GM21528 (cell line): ENCODE measurements at regions not wholly inside any gene's neighbourhood (a gene's known extent, or its start where the extent isn't known, plus 50 kb on each side); places are given as distances from the start of the nearest gene placed in this dataset.

ENCODE experiments used
- ATAC-seq: cut with Tn5 transposase; IDR thresholded peaks from one replicate; pipeline ENCODE4 v1.9.1; 2021; ENCODE audit warnings: mild to moderate bottlenecking, moderate library complexity; ENCODE audit not compliant: unreplicated experiment, low FRiP score

DNA sequence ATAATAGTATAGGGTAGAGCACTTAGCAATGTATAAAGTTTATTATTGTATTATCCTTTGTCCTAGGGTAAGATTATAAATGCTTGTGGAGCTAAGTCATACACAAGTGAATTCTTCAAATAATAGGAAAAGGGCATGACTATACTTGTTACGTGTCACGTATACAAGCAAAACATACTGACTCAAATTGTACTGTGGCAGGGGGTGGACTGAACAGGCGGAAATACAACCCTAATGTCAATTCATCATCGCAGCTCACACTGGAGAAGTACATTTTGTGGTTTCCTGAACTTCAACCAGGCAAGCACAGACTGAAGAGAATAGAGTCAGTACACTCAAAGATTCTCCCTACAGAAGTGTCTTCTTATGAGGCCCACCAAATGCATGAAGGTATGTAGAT lies 201.0 kb downstream of the MBD2 start:
- no peak for ATAC-seq

DNA sequence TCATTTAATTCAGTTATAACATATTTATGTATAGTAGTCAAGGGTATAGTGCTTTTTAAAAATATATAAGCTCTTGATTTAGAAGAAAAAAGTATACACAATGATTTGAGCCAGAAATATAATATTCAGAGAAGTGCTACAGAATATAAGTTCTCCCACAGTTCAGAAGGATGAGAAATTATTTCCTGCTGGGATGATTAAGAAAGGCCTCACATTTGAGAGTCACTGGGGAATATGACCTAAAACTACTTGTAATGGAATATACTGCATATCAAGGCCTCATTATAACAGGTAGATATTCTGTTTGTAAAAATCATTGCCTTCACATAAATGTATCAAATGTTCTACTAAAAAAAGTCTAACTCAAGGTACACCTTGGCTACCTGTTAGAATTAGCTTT lies 203.5 kb downstream of the MBD2 start:
- no peak for ATAC-seq

DNA sequence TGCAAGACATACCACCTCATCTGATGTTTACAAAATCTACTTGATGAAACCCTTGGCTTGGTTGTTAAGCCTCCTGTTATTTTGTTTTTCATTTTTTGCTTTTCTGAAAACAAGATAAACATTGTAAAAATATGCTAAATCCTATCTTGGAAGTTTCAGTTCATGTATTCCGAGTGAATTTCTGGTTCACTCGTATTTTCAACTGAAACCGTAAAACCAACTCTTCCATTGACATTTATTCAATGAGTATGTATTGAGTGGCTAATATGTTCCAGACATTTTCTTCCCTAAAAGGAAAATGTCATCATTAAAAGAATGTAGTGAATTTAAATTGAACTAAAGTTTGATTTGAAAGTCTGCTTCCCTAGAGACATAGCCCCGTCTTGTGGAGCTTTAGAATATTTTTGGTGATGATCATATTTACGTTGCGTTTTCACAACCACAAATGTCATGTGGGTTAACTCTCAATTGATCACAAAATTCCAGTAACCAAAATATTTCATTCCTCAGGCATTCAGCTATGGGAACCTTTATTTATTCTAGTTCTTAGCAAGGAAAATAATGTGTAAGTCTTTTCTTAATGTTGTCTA lies 204.2 kb downstream of the MBD2 start:
- ATAC-seq: no peak

DNA sequence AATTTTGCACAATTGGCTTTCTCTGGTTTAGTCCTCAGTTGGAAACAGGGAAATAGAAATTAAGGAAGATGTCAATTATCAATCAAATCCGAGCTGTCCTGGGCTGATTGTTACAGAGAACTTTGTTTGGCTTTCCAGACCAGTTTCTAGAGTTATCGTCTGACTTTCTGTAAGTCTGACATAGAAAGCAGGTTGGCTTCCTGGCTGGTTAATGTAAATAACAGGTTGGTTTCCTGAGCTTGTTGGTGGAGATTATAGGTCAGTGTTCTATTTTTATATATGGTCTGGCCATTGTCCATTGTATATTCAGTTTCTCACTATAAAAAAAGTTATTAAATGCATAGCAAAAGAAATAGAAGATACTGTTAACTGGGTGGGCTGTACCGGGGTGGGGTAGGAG lies 204.8 kb downstream of the MBD2 start:
- no peak for ATAC-seq

DNA sequence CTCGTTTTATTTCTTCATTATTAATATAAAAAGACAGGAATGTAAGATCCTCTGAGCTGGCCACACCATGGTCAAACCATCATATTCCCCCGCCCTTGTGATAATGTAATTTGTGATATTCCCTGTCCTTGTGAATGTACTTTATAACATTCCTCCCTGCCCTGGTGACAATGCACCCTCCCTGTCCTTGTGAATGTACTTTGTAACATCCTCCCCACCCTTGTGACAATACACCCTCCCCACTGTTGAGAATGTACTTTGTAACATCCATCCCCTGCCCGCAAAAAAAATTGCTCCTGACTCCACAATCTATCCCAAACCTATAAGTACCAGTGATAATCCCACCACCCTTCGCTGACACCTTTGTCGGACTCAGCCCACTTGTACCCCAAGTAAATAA lies 211.0 kb downstream of the MBD2 start:
- ATAC-seq: no peak

DNA sequence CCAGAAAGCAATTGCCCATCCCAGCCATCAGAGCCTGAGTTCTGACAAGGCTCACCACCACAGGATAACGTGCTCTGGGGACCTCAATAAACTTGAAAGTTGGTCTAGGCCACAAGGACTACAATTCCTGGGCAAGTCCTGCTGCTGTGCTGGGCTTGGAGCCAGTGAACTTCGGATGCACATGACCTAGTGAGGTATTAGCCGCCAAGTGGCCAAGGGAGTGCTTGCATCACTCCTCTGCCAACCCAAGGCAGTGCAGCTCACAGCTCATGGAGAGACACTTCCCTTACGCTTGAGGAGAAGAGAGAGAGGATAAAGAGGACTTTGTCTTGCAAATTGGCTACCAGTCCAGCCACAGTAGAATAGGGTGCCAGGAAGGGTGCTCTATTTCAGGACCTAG lies 219.6 kb downstream of the MBD2 start:
- ATAC-seq: no peak

DNA sequence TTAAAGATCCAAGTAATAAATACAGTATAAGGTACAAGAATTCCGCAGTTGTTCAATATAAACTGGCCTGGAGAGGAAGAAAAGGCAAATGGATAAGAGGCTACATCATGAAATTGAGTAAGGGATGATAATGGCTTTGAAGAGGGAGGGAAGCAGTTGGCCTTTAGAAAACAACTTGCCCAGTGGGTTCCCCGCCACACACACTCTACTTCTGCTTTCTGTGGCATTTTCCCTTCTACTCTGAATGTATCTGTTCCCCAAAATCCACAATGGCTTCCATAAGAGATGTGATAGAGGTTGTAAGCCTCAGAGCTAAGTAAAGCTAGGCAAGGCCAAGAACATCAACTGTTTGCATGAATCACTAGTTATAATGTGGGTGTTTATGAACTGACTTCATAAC lies 221.3 kb downstream of the MBD2 start:
- ATAC-seq: no peak

DNA sequence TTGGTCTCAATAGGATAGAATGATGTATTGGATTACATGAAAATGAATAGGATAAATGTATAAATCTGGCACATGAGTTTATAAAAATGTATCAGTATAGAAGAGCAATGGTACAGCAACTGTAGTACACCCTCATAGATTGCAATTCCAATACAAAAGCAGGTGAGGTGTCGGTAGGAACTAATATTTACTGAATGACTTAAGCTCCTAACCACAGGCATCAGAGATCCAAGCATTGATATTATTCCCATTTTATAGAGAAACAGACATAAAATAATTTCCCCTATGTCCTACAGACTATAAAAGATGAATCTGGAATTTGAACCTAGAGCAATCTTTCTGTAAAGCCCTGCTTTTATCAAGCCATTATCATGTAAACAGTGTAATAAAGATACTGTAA lies 227.4 kb downstream of the MBD2 start:
- no peak for ATAC-seq

DNA sequence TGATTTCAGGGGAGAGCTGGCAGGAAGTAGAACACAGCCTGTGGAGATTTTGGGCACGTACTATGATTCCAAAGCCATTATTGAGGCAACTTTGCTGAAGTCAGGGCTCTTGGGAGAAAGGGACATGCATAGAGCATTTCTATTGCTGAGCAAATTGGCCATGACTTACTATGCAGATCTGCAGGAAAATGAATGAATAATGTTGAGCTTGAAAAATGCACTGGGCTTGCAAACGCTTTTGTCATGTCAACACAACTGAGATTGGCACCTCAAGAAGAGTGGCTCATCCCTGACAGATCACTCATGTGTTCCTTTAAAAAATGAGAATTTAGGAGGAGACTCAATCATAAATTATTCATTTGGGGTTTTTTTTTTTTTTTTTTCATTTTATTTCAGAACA lies 230.5 kb downstream of the MBD2 start:
- no peak for ATAC-seq

DNA sequence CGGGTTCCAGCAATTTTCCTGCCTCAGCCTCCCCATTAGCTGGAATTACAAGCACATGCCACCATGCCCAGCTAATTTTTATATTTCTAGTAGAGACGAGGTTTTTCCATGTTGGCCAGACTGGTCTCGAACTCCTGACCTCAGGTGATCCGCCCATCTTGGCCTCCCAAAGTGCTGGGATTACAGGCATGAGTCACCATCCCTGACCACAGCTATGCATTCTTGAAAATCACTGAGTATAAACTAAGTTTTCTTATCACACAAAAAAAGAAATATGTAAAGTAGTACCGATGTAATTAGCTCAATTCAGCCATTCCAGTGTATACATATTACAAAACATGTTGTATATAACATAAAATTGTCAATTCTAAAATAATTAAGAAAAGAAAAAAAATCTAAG lies 232.7 kb downstream of the MBD2 start:
- no peak for ATAC-seq

DNA sequence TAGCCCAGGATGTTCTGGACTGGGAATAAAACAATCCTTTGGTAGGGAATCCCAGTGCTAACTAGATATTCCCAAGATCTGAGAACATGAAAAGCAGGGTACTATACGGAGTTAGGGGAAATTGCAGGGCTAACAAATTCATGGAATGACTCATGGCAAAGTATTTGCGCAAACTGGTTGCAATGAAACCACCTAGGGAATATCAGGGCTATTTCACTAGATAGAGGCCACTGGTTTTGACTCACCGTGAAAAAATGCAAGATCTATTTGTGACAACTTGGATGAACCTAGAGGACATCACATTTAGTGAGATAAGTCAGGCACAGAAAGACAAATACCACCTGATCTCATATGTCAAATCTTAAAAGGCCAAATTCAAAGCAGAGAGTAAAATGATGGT lies 233.3 kb downstream of the MBD2 start:
- ATAC-seq: no peak

DNA sequence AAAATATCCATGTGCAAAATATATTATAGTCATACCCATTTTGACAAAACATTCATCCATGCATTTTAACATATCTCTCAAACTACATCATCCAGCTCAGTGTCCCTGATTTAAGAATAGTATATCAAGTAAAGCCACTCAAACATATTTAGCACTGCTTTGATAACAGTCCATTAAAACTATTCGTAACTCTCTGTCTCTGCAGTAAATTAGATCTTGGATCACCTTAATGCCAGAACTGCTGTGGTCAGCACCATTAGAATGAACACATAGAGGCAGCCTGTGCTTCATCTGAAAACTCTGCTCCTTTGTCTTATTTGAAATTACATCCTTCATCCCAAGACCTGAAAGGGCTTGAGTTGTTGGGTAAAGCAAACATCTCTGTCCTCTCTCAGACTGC lies 234.0 kb downstream of the MBD2 start:
- no peak for ATAC-seq

DNA sequence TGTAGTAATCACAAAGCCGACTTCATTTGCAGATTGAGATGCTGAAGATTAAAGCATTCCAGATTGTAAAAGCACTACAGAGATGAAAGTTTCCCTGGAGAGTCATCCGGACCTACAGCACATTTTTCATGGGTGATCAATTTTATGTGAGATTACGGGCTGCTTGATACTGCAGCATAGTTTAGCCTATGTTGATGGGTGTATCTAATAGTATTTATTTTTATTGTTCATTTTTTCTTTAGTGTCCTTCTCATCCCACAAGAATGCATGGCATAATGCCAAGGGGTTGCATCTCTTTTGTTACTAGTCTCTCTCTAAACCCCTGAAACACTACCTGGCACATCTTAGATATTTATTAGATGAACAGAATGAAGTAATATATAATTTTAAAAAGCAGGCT lies 240.4 kb downstream of the MBD2 start:
- no peak for ATAC-seq

DNA sequence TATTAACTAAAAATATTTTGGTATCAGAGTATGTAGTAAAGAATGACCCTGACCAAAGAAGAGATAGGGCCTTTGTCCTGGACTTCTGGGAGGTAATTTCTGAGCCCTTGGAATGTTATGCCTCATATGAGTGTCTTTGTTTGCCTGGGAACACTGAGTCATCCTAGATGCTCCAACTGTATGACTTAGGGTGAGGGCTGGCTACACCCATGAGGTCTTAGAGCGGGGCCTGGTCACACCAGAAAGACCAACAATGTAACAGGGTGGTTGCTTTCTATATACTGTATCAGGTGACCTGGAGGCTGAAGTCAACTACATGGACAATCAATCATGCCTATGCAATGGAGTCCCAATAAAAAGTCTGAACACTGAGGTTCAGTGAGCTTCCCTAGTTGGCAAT lies 253.1 kb downstream of the MBD2 start:
- ATAC-seq: no peak

DNA sequence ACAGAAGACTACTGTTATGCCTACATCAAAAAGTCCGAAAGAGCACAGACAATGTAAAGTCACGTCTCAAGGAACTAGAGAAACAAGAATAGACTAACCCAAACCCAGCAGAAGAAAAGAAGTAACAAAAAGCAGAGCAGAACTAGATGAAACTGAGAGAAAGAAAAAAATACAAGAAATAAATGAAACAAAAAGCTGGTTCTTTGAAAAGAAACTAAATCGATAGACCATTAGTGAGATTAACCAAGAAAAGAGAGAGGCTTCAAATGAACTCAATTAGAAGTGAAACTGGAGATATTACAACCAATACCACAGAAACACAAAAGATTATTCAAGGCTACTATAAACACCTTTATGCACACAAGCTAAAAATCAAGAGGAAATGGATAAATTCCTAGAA lies 271.8 kb downstream of the MBD2 start:
- no peak for ATAC-seq

DNA sequence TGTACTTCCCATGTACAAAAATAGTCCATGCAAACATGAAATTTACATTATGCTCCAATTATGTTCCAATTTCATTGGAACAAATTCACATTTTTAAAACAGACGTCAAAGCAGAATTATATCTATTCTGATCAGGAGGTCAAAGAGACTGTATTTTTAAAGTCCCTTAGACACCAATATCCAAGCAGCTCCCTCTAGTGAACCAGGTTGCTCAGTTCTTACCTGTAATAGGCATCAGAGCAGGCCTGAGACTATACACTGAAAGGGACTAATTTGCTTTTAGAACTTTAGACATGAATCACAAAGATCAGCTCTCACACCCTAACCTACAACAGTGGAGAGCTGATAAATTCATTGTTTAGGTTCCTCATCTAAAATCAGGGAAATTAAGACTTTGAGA lies 273.9 kb downstream of the MBD2 start:
- ATAC-seq: no peak

DNA sequence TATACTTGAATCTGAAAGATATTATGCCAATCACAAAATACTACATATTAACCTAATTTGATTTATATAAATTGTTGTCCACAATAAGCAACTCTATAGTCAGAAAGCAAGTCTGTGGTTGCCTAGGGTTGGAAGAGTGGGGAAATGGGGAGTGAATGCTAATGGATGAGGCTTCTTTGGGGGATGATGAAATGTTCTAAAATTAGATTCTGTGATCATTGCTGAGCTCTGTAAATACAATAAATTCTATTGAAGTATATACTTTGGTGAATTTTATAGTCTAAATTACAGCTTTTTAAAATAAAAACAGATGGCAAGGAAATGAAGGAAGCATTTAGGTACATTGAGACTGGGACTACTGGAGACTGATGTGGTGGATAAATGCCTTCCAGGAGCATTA lies 275.5 kb downstream of the MBD2 start:
- no peak for ATAC-seq

DNA sequence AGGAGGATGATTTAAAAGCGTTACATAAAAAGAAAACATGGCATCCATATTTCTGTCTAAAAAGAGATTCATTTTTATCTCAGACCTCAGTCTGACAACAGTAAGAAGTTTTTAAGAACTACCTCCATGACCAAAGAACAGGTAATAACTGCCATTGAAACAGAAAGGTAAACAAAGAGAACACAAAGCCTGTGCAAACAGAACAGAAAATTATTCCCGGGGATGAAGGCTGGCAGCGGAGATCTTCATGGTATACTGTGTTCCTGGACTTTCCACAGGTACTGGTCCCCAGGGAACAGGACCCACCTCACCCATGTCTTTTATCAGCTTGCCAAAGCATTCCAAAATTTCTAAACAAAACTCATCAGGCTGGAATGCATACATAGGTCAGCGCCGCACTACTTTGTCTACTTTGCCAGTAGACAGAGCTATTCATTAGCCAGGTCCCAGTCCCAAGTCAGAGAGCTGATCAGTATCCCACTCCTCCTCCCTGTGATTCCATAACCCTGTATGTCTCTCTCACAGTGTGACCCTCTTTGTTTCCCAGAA lies 277.3 kb downstream of the MBD2 start:
- ATAC-seq: no peak

DNA sequence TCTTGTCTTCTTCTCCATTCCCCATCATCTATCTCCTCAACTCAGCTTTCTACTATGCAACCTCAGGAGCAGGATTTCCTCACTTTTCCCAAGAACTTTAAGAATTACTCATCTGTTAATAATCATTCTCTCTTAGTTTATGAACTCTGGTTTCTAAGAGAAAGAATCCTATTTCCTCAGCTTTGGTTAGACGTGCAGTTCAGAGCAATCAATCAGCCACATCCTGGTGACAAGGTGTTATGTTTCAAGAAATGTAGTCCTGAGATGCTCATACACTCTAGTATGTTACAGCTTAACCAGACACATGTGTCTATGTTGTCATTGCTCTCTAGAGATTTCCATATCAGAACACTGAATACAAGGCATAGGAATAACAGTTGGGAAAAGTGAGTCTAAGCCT lies 277.9 kb downstream of the MBD2 start:
- ATAC-seq: no peak

DNA sequence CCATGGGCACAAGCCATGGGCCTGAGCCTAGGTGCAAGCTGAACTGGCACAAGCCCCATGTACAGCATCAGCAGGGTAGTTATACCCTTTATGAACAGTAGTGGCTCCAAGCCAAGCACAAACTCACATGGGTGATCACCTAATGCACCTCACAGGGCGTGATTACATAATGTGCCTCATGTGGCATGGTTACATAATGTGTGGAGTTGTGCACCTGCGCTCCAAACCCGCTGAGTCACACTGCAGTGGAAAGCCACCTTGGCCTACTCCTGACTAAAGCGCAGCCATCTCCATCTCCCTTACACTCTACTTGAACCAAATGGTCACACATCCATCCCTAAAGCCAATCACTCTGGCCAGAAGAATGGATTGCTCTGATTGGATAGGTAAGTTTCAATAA lies 279.7 kb downstream of the MBD2 start:
- no peak for ATAC-seq

DNA sequence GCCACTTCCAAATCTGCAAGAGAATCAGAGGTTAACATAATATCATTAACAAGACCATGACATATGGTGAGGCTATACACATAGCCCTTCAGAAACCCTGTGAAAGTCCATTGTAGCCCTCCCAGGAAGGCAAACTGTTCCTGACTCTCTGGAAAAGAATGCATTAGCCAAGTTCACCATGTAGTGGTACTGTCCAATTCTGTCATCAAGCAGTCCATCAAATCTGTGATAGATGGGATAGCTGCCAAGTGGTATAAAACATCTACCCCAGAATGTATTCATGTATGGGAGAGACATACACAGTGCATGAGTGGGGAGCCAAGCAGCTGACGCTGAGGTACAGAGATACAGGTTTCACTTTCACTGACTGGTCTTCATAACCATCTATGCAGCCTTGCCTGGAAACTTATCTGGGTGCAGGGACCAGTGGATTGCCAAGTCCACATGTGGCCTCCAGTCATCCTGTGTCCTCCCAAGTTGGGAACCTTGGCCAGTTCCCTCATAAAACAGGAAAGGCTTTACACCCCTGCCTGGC lies 281.1 kb downstream of the MBD2 start:
- ATAC-seq: no peak

DNA sequence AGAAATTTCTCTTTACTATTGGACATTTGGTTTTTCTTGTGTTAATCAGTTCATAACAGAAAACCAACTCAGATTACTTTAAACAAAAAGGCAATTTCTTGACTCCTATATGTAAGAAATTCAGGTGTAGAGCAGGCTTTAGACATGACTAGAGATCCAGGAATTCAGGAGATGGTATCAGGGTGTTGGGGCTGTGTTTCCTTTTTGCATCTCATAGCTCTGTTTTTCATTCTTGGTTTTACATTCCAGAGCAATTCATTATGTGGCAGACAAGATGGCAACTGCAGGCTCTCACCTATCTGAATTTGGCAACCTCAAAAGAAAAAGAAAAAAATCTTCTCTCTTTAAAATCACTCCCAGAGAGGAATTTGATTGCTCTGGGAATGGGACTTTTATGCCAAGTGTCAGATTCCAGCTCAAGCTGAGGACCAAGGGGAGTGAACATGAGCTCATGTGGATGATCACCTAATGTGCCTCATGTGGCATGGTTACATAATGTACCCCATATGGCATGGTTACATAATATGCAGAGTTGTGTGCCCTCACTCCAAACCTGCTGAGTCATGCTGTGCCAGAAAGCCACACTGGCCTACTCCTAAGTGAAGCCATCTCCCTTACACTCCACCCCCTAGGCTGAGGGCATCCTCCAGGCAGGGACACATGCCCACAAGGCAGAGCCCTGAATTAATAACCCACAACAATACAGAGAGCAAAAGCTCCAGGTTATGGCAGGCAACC lies 282.7 kb downstream of the MBD2 start:
- no peak for ATAC-seq
